H9 (cell line): ENCODE measurements at regions not wholly inside any gene's neighbourhood (a gene's known extent, or its start where the extent isn't known, plus 50 kb on each side); places are given as distances from the start of the nearest gene placed in this dataset.

Source experiments
- DNase-seq: peaks from one replicate; pipeline ENCODE4 v3.0.0-alpha.2; 2017
- H2AFZ ChIP-seq: one replicate; pipeline ENCODE4 v1.6.1; 2013; ENCODE audit warnings: mild to moderate bottlenecking, low read length, control low read depth, moderate library complexity
- H2AK5ac ChIP-seq: 2 replicates; pipeline ENCODE4 v1.6.1; 2013; ENCODE audit warnings: low read length, control low read depth, mixed read lengths; ENCODE audit not compliant: insufficient read length
- H2BK120ac ChIP-seq: one replicate; pipeline ENCODE4 v1.6.1; 2013; ENCODE audit warnings: low read depth, mild to moderate bottlenecking, low read length, control low read depth, inconsistent platforms; ENCODE audit not compliant: poor library complexity, severe bottlenecking
- H2BK12ac ChIP-seq: 2 replicates; pipeline ENCODE4 v1.6.1; 2013; ENCODE audit warnings: low read length, control low read depth, mixed read lengths, low read depth; ENCODE audit not compliant: insufficient read length
- H2BK15ac ChIP-seq: 2 replicates; pipeline ENCODE4 v1.6.1; 2013; ENCODE audit warnings: low read depth, low read length, control low read depth
- H2BK20ac ChIP-seq: one replicate; pipeline ENCODE4 v1.6.1; 2013; ENCODE audit warnings: low read depth, mild to moderate bottlenecking, low read length, control low read depth, inconsistent platforms; ENCODE audit not compliant: poor library complexity, severe bottlenecking
- H2BK5ac ChIP-seq: 2 replicates; pipeline ENCODE4 v1.6.1; 2013; ENCODE audit warnings: low read length, control low read depth, mixed read lengths; ENCODE audit not compliant: insufficient read length
- H3K14ac ChIP-seq: 2 replicates; pipeline ENCODE4 v1.6.1; 2013; ENCODE audit warnings: low read length, control low read depth; ENCODE audit not compliant: insufficient read depth
- H3K18ac ChIP-seq: 2 replicates; pipeline ENCODE4 v1.6.1; 2013; ENCODE audit warnings: low read depth, mild to moderate bottlenecking, mixed read lengths, low read length, control low read depth; ENCODE audit not compliant: insufficient read length
- H3K23ac ChIP-seq: 2 replicates; pipeline ENCODE4 v1.6.1; 2013; ENCODE audit warnings: low read length, control low read depth, mixed read lengths, low read depth; ENCODE audit not compliant: insufficient read length
- H3K23me2 ChIP-seq: 2 replicates; pipeline ENCODE4 v1.6.1; 2013; ENCODE audit warnings: low read depth, mild to moderate bottlenecking, mixed read lengths, low read length, control low read depth; ENCODE audit not compliant: insufficient read length, poor library complexity, severe bottlenecking
- H3K27ac ChIP-seq: 2 replicates; pipeline ENCODE4 v1.5.1; 2013; ENCODE audit warnings: low read length, control low read depth, mixed read lengths, low read depth; ENCODE audit not compliant: insufficient read length
- H3K27me3 ChIP-seq: 2 replicates; pipeline ENCODE4 v1.6.1; 2013; ENCODE audit warnings: low read length, control low read depth, inconsistent platforms; ENCODE audit not compliant: insufficient read depth
- H3K4ac ChIP-seq: 2 replicates; pipeline ENCODE4 v1.6.1; 2013; ENCODE audit warnings: low read depth, mild to moderate bottlenecking, control low read depth, inconsistent platforms, low read length, moderate library complexity
- H3K4me1 ChIP-seq: 2 replicates; pipeline ENCODE4 v1.6.1; 2013; ENCODE audit warnings: low read length, control low read depth, inconsistent platforms; ENCODE audit not compliant: insufficient read depth
- H3K4me2 ChIP-seq: 2 replicates; pipeline ENCODE4 v1.6.1; 2013; ENCODE audit warnings: low read length, control low read depth, mixed read lengths; ENCODE audit not compliant: insufficient read length, insufficient read depth
- H3K56ac ChIP-seq: 2 replicates; pipeline ENCODE4 v1.6.1; 2013; ENCODE audit warnings: low read depth, mild to moderate bottlenecking, mixed read lengths, low read length, control low read depth; ENCODE audit not compliant: insufficient read length
- H3K79me1 ChIP-seq: 2 replicates; pipeline ENCODE4 v1.6.1; 2013; ENCODE audit warnings: low read depth, mild to moderate bottlenecking, moderate library complexity, low read length, control low read depth, inconsistent platforms; ENCODE audit not compliant: insufficient read depth, poor library complexity, severe bottlenecking
- H3K79me2 ChIP-seq: 2 replicates; pipeline ENCODE4 v1.6.1; 2013; ENCODE audit warnings: low read length, control low read depth, inconsistent platforms; ENCODE audit not compliant: insufficient read depth
- H3K9ac ChIP-seq: 2 replicates; pipeline ENCODE4 v1.6.1; 2013; ENCODE audit warnings: low read length, control low read depth, mixed read lengths; ENCODE audit not compliant: insufficient read length; ENCODE audit errors: extremely low read depth
- H3K9me3 ChIP-seq: one replicate; pipeline ENCODE4 v1.6.1; 2013; ENCODE audit warnings: low read depth, low read length, inconsistent platforms; ENCODE audit not compliant: control insufficient read depth
- H3T11ph ChIP-seq: one replicate; pipeline ENCODE4 v1.6.1; 2013; ENCODE audit warnings: mild to moderate bottlenecking, low read length, control low read depth, inconsistent platforms
- H4K20me1 ChIP-seq: one replicate; pipeline ENCODE4 v1.6.1; 2013; ENCODE audit not compliant: control insufficient read depth, insufficient read length, insufficient read depth
- H4K5ac ChIP-seq: 2 replicates; pipeline ENCODE4 v1.6.1; 2013; ENCODE audit warnings: low read depth, mild to moderate bottlenecking, mixed read lengths, low read length, control low read depth; ENCODE audit not compliant: insufficient read length
- H4K8ac ChIP-seq: replicated peaks from 2 replicates; pipeline ENCODE4 v1.6.1; 2013; ENCODE audit warnings: low read length, control low read depth, mixed read lengths, low read depth; ENCODE audit not compliant: insufficient read length
- H4K91ac ChIP-seq: 2 replicates; pipeline ENCODE4 v1.6.1; 2013; ENCODE audit warnings: low read depth, mild to moderate bottlenecking, moderate library complexity, mixed read lengths, low read length, control low read depth; ENCODE audit not compliant: insufficient read length
- H3K27ac Mint-ChIP-seq, 3 experiments: 2 replicates in 2 of 3; 3 replicates in 1 of 3; pipeline ENCODE4 v1.8.0; 2020 to 2021; ENCODE audit warnings: mixed read lengths in 3 of 3, mild to moderate bottlenecking in 1 of 3, moderate library complexity in 1 of 3
- H3K27me3 Mint-ChIP-seq: 2 replicates; pipeline ENCODE4 v1.8.0; 2021; ENCODE audit warnings: low read depth, mild to moderate bottlenecking, moderate library complexity, mixed read lengths
- H3K36me3 Mint-ChIP-seq, 3 experiments: 2 replicates in 2 of 3; 3 replicates in 1 of 3; pipeline ENCODE4 v1.8.0; 2020 to 2021; ENCODE audit warnings: low read depth in 3 of 3, mixed read lengths in 3 of 3; ENCODE audit not compliant: insufficient read depth in 1 of 3
- H3K4me1 Mint-ChIP-seq, 2 experiments: 2 replicates each; pipeline ENCODE4 v1.8.0; 2020; ENCODE audit warnings: mixed read lengths in 2 of 2
- H3K4me3 Mint-ChIP-seq, 2 experiments: 2 replicates in 1 of 2; 3 replicates in 1 of 2; pipeline ENCODE4 v1.8.0; 2020 to 2021; ENCODE audit warnings: mild to moderate bottlenecking in 2 of 2, mixed read lengths in 2 of 2, moderate library complexity in 1 of 2
- H3K9me3 Mint-ChIP-seq, 2 experiments: 2 replicates in 1 of 2; 3 replicates in 1 of 2; pipeline ENCODE4 v1.8.0; 2020; ENCODE audit warnings: mild to moderate bottlenecking in 2 of 2, mixed read lengths in 2 of 2, moderate library complexity in 1 of 2
- CTCF ChIP-seq: fragments of 200-600 bp; sonication (generic); conservative IDR thresholded peaks from 3 replicates; pipeline ENCODE4 v1.8.0; 2021; ENCODE audit warnings: antibody characterized with exemption, mild to moderate bottlenecking
- WGBS: extraction: QIAGEN DNeasy Blood & Tissue Kit; methylation state at CpG from one replicate; pipeline ENCODE4 v1.1.7; 2013; ENCODE audit warnings: missing lambda C conversion rate, low lambda C conversion rate, mixed read lengths; ENCODE audit not compliant: insufficient read length; ENCODE audit errors: extremely low coverage; 5-methylcytosine and 5-hydroxymethylcytosine counted together

GRCh38 chr3:19598870-19599269, 335.1 kb downstream of the EFHB start:
- H2BK5ac ChIP-seq: no peak overlapping the region
- H2BK20ac ChIP-seq: no peak overlapping the region
- no peak overlapping the region for H2AK5ac ChIP-seq
- H4K8ac ChIP-seq: no peak overlapping the region
- no peaks in the 10 kb centered on the region for H3K27me3 Mint-ChIP-seq
- H3K36me3 Mint-ChIP-seq: no peaks in the 10 kb centered on the region; a peak in 1 of 7 replicates
- no peak overlapping the region for H3K4ac ChIP-seq
- H2BK15ac ChIP-seq: no peak overlapping the region
- H3K27me3 ChIP-seq: no peaks in the 10 kb centered on the region
- H3K4me2 ChIP-seq: no peak overlapping the region
- H3K9ac ChIP-seq: no peak overlapping the region
- no peak overlapping the region for H3K56ac ChIP-seq
- H3K23ac ChIP-seq: no peak overlapping the region
- WGBS: no CpG with 5 or more reads among the region's 2 CpGs
- H3K4me3 Mint-ChIP-seq: no peak overlapping the region
- H3K79me2 ChIP-seq: no peaks in the 10 kb centered on the region
- H4K91ac ChIP-seq: no peak overlapping the region
- H3K9me3 ChIP-seq: no peaks in the 10 kb centered on the region
- no peaks in the 10 kb centered on the region for H3K4me1 ChIP-seq
- H3K14ac ChIP-seq: no peak overlapping the region
- H2BK120ac ChIP-seq: no peak overlapping the region
- no peaks in the 10 kb centered on the region for H4K20me1 ChIP-seq
- no peak overlapping the region for H3K18ac ChIP-seq
- H2BK12ac ChIP-seq: no peak overlapping the region
- peaks cover 0 to 2% of the 10 kb centered on the region in 2 experiments; a peak in 4 of 5 replicates for H3K9me3 Mint-ChIP-seq
- no peaks in the 10 kb centered on the region for H3K79me1 ChIP-seq
- no peaks in the 10 kb centered on the region for H3K23me2 ChIP-seq
- H3K27ac Mint-ChIP-seq: no peak overlapping the region
- H3K27ac ChIP-seq: no peak overlapping the region
- H2AFZ ChIP-seq: no peak overlapping the region
- TF ChIP-seq CTCF: no peak
- no peaks in the 10 kb centered on the region for H3K4me1 Mint-ChIP-seq
- no peak overlapping the region for H3T11ph ChIP-seq
- DNase-seq: no peak
- no peak overlapping the region for H4K5ac ChIP-seq
